GM23338 (cell line): ENCODE measurements at regions not wholly inside any gene's neighbourhood (a gene's known extent, or its start where the extent isn't known, plus 50 kb on each side); places are given as distances from the start of the nearest gene placed in this dataset.

Experiments used
- ATAC-seq: fragments of 200-7000 bp; cut with Tn5 transposase; 3 replicates; pipeline ENCODE4 v1.9.1; 2020
- DNase-seq: peaks from one replicate; pipeline ENCODE4 v3.0.0-alpha.2; 2015; ENCODE audit warnings: low spot score
- H2AFZ ChIP-seq: fragments of 200-600 bp; sonication (generic); 2 replicates; pipeline ENCODE4 v1.8.0; 2016; ENCODE audit warnings: antibody characterized with exemption, mild to moderate bottlenecking, moderate library complexity
- H3F3A ChIP-seq: fragments of 200-600 bp; sonication (generic); replicated peaks from 2 replicates; pipeline ENCODE4 v1.8.0; 2017; ENCODE audit warnings: antibody characterized with exemption, mixed run types, low read depth
- H3K27ac ChIP-seq: fragments of 200-600 bp; sonication (generic); 2 replicates; pipeline ENCODE4 v1.6.1; 2016; ENCODE audit warnings: low read depth
- H3K27me3 ChIP-seq: fragments of 200-600 bp; sonication (generic); 2 replicates; pipeline ENCODE4 v1.8.0; 2016; ENCODE audit warnings: mild to moderate bottlenecking, mixed run types, moderate library complexity; ENCODE audit not compliant: insufficient read depth
- H3K36me3 ChIP-seq: fragments of 200-600 bp; sonication (generic); 2 replicates; pipeline ENCODE4 v1.8.0; 2016; ENCODE audit warnings: mild to moderate bottlenecking; ENCODE audit not compliant: insufficient read depth
- H3K4me1 ChIP-seq: fragments of 200-600 bp; sonication (generic); 2 replicates; pipeline ENCODE4 v1.8.0; 2016; ENCODE audit warnings: mild to moderate bottlenecking, moderate library complexity; ENCODE audit not compliant: insufficient read depth
- H3K4me2 ChIP-seq: fragments of 200-600 bp; sonication (generic); 2 replicates; pipeline ENCODE4 v1.7.1; 2017; ENCODE audit warnings: mixed run types
- H3K4me3 ChIP-seq: fragments of 200-600 bp; sonication (generic); 2 replicates; pipeline ENCODE4 v1.6.1; 2016; ENCODE audit warnings: mixed run types
- H3K79me2 ChIP-seq: fragments of 200-600 bp; sonication (generic); replicated peaks from 2 replicates; pipeline ENCODE4 v1.8.0; 2017; ENCODE audit warnings: mild to moderate bottlenecking; ENCODE audit not compliant: insufficient read depth
- H3K9me2 ChIP-seq: fragments of 200-600 bp; sonication (generic); 2 replicates; pipeline ENCODE4 v1.8.0; 2017; ENCODE audit not compliant: insufficient read depth
- H4K20me1 ChIP-seq: fragments of 200-600 bp; sonication (generic); replicated peaks from 2 replicates; pipeline ENCODE4 v1.8.0; 2017; ENCODE audit warnings: mild to moderate bottlenecking; ENCODE audit not compliant: insufficient read depth
- H3K27ac Mint-ChIP-seq: 2 replicates; pipeline ENCODE4 v1.8.0; 2020; ENCODE audit warnings: inconsistent platforms, mild to moderate bottlenecking, moderate library complexity, mixed read lengths
- H3K27me3 Mint-ChIP-seq: 3 replicates; pipeline ENCODE4 v1.8.0; 2022; ENCODE audit warnings: low read depth, mild to moderate bottlenecking, moderate library complexity, mixed read lengths, inconsistent platforms; ENCODE audit not compliant: insufficient read depth, poor library complexity
- H3K36me3 Mint-ChIP-seq: 3 replicates; pipeline ENCODE4 v1.8.0; 2021; ENCODE audit warnings: low read depth, mild to moderate bottlenecking, inconsistent platforms, moderate library complexity, mixed read lengths
- H3K4me1 Mint-ChIP-seq: 3 replicates; pipeline ENCODE4 v1.8.0; 2020; ENCODE audit warnings: mild to moderate bottlenecking, inconsistent platforms, mixed read lengths
- H3K4me3 Mint-ChIP-seq: 3 replicates; pipeline ENCODE4 v1.8.0; 2021; ENCODE audit warnings: moderate library complexity, mild to moderate bottlenecking, inconsistent platforms, mixed read lengths
- H3K9me3 Mint-ChIP-seq: 3 replicates; pipeline ENCODE4 v1.8.0; 2020; ENCODE audit warnings: moderate library complexity, mild to moderate bottlenecking, inconsistent platforms, mixed read lengths
- CREB1 ChIP-seq: fragments of 250-450 bp; sonication (Bioruptor Pico); IDR thresholded peaks from 2 replicates; pipeline ENCODE4 v1.5.0; 2020; ENCODE audit warnings: low read depth, mild to moderate bottlenecking, moderate library complexity
- EZH2 ChIP-seq: fragments of 200-600 bp; sonication (generic); IDR thresholded peaks from one replicate; pipeline ENCODE4 v1.8.0; 2017; ENCODE audit warnings: antibody characterized with exemption, mild to moderate bottlenecking, low read depth; ENCODE audit not compliant: unreplicated experiment
- EZH2phosphoT487 ChIP-seq: fragments of 200-600 bp; sonication (generic); IDR thresholded peaks from one replicate; pipeline ENCODE4 v1.8.1; 2018; ENCODE audit warnings: antibody characterized with exemption; ENCODE audit not compliant: unreplicated experiment
- JUNB ChIP-seq: IDR thresholded peaks from one replicate; pipeline ENCODE4 v1.6.1; 2016; ENCODE audit warnings: antibody characterized with exemption; ENCODE audit not compliant: unreplicated experiment
- NANOG ChIP-seq: IDR thresholded peaks from 2 replicates; pipeline ENCODE4 v1.6.1; 2016; ENCODE audit warnings: antibody characterized with exemption, borderline replicate concordance
- POLR2AphosphoS5 ChIP-seq: IDR thresholded peaks from 2 replicates; pipeline ENCODE4 v1.6.1; 2016; ENCODE audit warnings: antibody characterized with exemption, low read depth
- STAT1 ChIP-seq: IDR thresholded peaks from one replicate; pipeline ENCODE4 v1.6.1; 2016; ENCODE audit warnings: antibody characterized with exemption; ENCODE audit not compliant: unreplicated experiment
- ZNF114 ChIP-seq: fragments of 250-450 bp; sonication (Bioruptor Pico); IDR thresholded peaks from 2 replicates; pipeline ENCODE4 v1.5.0; 2020; ENCODE audit warnings: mild to moderate bottlenecking, moderate library complexity
- ZNF331 ChIP-seq: fragments of 250-450 bp; sonication (Bioruptor Pico); IDR thresholded peaks from 2 replicates; pipeline ENCODE4 v1.5.0; 2020; ENCODE audit warnings: low read depth, mild to moderate bottlenecking, moderate library complexity
- TF ChIP-seq, protein P1 (sequence below), 2 experiments: fragments of 200-600 bp in 1 of 2; sonication (generic) in 1 of 2; conservative IDR thresholded peaks; 2 replicates each; pipeline versions ENCODE4 v1.5.1 to v1.6.1; 2016 to 2017; ENCODE audit warnings: antibody characterized with exemption in 2 of 2, low read depth in 2 of 2, mild to moderate bottlenecking in 2 of 2, moderate library complexity in 1 of 2
- TF ChIP-seq, protein P2 (sequence below): IDR thresholded peaks from 2 replicates; pipeline ENCODE4 v1.6.1; 2016; ENCODE audit warnings: antibody characterized with exemption
- TF ChIP-seq, protein P3 (sequence below): IDR thresholded peaks from one replicate; pipeline ENCODE4 v1.6.1; 2018; ENCODE audit warnings: antibody characterized with exemption; ENCODE audit not compliant: unreplicated experiment
- TF ChIP-seq, protein P4 (sequence below): fragments of 250-450 bp; sonication (Bioruptor Pico); IDR thresholded peaks from 2 replicates; pipeline ENCODE4 v1.5.0; 2020; ENCODE audit warnings: mild to moderate bottlenecking, moderate library complexity

DNA sequence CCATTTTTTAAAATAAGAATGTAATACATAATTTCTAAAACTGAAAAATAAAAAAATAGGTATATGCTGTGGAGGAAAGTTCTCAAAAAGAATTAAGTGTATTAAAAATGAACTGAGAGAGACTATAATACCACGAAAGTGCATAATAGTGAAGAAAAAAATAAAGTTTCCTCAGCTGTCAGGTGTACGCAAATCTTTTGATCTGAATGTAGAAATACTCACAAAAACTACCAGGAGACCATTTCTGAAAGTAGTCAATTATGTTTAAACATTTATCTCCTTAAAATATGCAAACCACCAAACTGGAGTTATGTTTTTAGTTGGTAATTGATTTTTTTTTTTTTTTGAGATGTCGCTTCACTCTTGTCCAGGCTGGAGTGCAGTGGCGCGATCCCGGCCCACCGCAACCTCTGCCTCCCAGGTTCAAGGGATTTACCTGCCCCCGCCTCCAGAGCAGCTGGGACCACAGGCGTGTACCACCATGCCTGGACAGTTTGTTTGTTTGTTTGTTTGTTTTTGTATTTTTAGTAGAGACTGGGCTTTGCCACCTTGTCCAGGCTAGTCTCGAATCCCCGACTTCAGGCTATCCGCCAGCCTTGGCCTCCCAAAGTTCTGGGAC lies 1169.2 kb upstream of the B3GALT2 start:
- no peak overlapping the region for H2AFZ ChIP-seq
- DNase-seq: no peak
- Mint-ChIP-seq H3K4me1 (no peaks in the 10 kb centered on the region), H3K4me3 (no peak overlapping the region), H3K27me3 (no peaks in the 10 kb centered on the region), H3K27ac (no peak overlapping the region), H3K9me3 (no peaks in the 10 kb centered on the region), H3K36me3 (no peaks in the 10 kb centered on the region)
- H3K4me1 ChIP-seq: no peaks in the 10 kb centered on the region
- H4K20me1 ChIP-seq: no peaks in the 10 kb centered on the region
- H3K27me3 ChIP-seq: no peaks in the 10 kb centered on the region
- no peak overlapping the region for H3K4me2 ChIP-seq
- no peaks in the 10 kb centered on the region for H3K36me3 ChIP-seq
- ATAC-seq: no peak
- no peaks in the 10 kb centered on the region for H3K9me2 ChIP-seq
- no peaks in the 10 kb centered on the region for H3K79me2 ChIP-seq
- TF ChIP-seq STAT1 (no peak), EZH2 (no peak), NANOG (no peak), ZNF331 (CRISPR knock-in tag) (no peak), CREB1 (no peak), ZNF114 (CRISPR knock-in tag) (no peak), EZH2phosphoT487 (no peak), JUNB (no peak), POLR2AphosphoS5 (no peak)
- TF ChIP-seq, protein P1, sequence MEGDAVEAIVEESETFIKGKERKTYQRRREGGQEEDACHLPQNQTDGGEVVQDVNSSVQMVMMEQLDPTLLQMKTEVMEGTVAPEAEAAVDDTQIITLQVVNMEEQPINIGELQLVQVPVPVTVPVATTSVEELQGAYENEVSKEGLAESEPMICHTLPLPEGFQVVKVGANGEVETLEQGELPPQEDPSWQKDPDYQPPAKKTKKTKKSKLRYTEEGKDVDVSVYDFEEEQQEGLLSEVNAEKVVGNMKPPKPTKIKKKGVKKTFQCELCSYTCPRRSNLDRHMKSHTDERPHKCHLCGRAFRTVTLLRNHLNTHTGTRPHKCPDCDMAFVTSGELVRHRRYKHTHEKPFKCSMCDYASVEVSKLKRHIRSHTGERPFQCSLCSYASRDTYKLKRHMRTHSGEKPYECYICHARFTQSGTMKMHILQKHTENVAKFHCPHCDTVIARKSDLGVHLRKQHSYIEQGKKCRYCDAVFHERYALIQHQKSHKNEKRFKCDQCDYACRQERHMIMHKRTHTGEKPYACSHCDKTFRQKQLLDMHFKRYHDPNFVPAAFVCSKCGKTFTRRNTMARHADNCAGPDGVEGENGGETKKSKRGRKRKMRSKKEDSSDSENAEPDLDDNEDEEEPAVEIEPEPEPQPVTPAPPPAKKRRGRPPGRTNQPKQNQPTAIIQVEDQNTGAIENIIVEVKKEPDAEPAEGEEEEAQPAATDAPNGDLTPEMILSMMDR (conservative IDR thresholded peaks at IDR 0.05; ENCODE audit: low read depth in 2 of 2): no peak
- TF ChIP-seq, protein P2, sequence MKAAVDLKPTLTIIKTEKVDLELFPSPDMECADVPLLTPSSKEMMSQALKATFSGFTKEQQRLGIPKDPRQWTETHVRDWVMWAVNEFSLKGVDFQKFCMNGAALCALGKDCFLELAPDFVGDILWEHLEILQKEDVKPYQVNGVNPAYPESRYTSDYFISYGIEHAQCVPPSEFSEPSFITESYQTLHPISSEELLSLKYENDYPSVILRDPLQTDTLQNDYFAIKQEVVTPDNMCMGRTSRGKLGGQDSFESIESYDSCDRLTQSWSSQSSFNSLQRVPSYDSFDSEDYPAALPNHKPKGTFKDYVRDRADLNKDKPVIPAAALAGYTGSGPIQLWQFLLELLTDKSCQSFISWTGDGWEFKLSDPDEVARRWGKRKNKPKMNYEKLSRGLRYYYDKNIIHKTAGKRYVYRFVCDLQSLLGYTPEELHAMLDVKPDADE: no peak
- TF ChIP-seq, protein P3, sequence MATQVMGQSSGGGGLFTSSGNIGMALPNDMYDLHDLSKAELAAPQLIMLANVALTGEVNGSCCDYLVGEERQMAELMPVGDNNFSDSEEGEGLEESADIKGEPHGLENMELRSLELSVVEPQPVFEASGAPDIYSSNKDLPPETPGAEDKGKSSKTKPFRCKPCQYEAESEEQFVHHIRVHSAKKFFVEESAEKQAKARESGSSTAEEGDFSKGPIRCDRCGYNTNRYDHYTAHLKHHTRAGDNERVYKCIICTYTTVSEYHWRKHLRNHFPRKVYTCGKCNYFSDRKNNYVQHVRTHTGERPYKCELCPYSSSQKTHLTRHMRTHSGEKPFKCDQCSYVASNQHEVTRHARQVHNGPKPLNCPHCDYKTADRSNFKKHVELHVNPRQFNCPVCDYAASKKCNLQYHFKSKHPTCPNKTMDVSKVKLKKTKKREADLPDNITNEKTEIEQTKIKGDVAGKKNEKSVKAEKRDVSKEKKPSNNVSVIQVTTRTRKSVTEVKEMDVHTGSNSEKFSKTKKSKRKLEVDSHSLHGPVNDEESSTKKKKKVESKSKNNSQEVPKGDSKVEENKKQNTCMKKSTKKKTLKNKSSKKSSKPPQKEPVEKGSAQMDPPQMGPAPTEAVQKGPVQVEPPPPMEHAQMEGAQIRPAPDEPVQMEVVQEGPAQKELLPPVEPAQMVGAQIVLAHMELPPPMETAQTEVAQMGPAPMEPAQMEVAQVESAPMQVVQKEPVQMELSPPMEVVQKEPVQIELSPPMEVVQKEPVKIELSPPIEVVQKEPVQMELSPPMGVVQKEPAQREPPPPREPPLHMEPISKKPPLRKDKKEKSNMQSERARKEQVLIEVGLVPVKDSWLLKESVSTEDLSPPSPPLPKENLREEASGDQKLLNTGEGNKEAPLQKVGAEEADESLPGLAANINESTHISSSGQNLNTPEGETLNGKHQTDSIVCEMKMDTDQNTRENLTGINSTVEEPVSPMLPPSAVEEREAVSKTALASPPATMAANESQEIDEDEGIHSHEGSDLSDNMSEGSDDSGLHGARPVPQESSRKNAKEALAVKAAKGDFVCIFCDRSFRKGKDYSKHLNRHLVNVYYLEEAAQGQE: no peak
- TF ChIP-seq, protein P4, sequence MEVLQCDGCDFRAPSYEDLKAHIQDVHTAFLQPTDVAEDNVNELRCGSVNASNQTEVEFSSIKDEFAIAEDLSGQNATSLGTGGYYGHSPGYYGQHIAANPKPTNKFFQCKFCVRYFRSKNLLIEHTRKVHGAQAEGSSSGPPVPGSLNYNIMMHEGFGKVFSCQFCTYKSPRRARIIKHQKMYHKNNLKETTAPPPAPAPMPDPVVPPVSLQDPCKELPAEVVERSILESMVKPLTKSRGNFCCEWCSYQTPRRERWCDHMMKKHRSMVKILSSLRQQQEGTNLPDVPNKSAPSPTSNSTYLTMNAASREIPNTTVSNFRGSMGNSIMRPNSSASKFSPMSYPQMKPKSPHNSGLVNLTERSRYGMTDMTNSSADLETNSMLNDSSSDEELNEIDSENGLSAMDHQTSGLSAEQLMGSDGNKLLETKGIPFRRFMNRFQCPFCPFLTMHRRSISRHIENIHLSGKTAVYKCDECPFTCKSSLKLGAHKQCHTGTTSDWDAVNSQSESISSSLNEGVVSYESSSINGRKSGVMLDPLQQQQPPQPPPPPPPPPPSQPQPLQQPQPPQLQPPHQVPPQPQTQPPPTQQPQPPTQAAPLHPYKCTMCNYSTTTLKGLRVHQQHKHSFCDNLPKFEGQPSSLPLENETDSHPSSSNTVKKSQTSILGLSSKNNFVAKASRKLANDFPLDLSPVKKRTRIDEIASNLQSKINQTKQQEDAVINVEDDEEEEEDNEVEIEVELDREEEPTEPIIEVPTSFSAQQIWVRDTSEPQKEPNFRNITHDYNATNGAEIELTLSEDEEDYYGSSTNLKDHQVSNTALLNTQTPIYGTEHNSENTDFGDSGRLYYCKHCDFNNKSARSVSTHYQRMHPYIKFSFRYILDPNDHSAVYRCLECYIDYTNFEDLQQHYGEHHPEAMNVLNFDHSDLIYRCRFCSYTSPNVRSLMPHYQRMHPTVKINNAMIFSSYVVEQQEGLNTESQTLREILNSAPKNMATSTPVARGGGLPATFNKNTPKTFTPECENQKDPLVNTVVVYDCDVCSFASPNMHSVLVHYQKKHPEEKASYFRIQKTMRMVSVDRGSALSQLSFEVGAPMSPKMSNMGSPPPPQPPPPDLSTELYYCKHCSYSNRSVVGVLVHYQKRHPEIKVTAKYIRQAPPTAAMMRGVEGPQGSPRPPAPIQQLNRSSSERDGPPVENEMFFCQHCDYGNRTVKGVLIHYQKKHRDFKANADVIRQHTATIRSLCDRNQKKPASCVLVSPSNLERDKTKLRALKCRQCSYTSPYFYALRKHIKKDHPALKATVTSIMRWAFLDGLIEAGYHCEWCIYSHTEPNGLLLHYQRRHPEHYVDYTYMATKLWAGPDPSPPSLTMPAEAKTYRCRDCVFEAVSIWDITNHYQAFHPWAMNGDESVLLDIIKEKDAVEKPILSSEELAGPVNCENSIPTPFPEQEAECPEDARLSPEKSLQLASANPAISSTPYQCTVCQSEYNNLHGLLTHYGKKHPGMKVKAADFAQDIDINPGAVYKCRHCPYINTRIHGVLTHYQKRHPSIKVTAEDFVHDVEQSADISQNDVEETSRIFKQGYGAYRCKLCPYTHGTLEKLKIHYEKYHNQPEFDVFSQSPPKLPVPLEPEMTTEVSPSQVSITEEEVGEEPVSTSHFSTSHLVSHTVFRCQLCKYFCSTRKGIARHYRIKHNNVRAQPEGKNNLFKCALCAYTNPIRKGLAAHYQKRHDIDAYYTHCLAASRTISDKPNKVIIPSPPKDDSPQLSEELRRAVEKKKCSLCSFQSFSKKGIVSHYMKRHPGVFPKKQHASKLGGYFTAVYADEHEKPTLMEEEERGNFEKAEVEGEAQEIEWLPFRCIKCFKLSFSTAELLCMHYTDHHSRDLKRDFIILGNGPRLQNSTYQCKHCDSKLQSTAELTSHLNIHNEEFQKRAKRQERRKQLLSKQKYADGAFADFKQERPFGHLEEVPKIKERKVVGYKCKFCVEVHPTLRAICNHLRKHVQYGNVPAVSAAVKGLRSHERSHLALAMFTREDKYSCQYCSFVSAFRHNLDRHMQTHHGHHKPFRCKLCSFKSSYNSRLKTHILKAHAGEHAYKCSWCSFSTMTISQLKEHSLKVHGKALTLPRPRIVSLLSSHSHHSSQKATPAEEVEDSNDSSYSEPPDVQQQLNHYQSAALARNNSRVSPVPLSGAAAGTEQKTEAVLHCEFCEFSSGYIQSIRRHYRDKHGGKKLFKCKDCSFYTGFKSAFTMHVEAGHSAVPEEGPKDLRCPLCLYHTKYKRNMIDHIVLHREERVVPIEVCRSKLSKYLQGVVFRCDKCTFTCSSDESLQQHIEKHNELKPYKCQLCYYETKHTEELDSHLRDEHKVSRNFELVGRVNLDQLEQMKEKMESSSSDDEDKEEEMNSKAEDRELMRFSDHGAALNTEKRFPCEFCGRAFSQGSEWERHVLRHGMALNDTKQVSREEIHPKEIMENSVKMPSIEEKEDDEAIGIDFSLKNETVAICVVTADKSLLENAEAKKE (CRISPR knock-in tag): no peak
- H3K27ac ChIP-seq: no peak overlapping the region
- no peak overlapping the region for H3K4me3 ChIP-seq
- no peaks in the 10 kb centered on the region for H3F3A ChIP-seq
